Glomerular endothelial cell (primary cell): ENCODE measurements at regions not wholly inside any gene's neighbourhood (a gene's known extent, or its start where the extent isn't known, plus 50 kb on each side); places are given as distances from the start of the nearest gene placed in this dataset.

Source experiments
- DNase-seq: peaks from one replicate; pipeline ENCODE4 v3.0.0-alpha.2; 2011; ENCODE audit warnings: low read depth, low spot score; ENCODE audit errors: extremely low read depth

GRCh38 chr17:79406316-79406715, 204.5 kb downstream of the RBFOX3 start:
- no peak for DNase-seq

GRCh38 chr17:79405823-79406222, 205.0 kb downstream of the RBFOX3 start:
- no peak for DNase-seq

GRCh38 chr17:79404136-79404911, 206.5 kb downstream of the RBFOX3 start:
- DNase-seq, result no peak

- DNase-seq, result no peak
Measured at GRCh38 chr17:79401704-79402674, 208.9 kb downstream of the RBFOX3 start.

- no peak for DNase-seq
Measured at GRCh38 chr17:79400989-79401703, 209.7 kb downstream of the RBFOX3 start.

- DNase-seq, result no peak
Measured at GRCh38 chr17:79399610-79400144, 211.2 kb downstream of the RBFOX3 start.

- no peak for DNase-seq
Measured at GRCh38 chr17:79398441-79398840, 212.4 kb downstream of the RBFOX3 start.

- DNase-seq, result no peak
Measured at GRCh38 chr17:79396696-79397095, 214.2 kb downstream of the RBFOX3 start.

GRCh38 chr17:79395545-79395944, 215.3 kb downstream of the RBFOX3 start:
- DNase-seq, result no peak

GRCh38 chr17:79395066-79395465, 215.8 kb downstream of the RBFOX3 start:
- no peak for DNase-seq

- DNase-seq, result no peak
Measured at GRCh38 chr17:79393358-79394052, 217.3 kb downstream of the RBFOX3 start.

GRCh38 chr17:79392598-79392997, 218.3 kb downstream of the RBFOX3 start:
- DNase-seq, result no peak

GRCh38 chr17:79391376-79392233, 219.2 kb downstream of the RBFOX3 start:
- no peak for DNase-seq

GRCh38 chr17:79389896-79390295, 221.0 kb downstream of the RBFOX3 start:
- no peak for DNase-seq

- no peak for DNase-seq
Measured at GRCh38 chr17:79388556-79389295, 222.1 kb downstream of the RBFOX3 start.

- no peak for DNase-seq
Measured at GRCh38 chr17:79387783-79388182, 223.1 kb downstream of the RBFOX3 start.

GRCh38 chr17:79385962-79386563, 224.8 kb downstream of the RBFOX3 start:
- DNase-seq, result no peak

GRCh38 chr17:79382313-79382712, 228.5 kb downstream of the RBFOX3 start:
- no peak for DNase-seq
